Stimulated activated CD4-positive, alpha-beta T cell treated with anti-CD3 and anti-CD28 coated beads, TNF-alpha, amount 100 ng/mL, for 24 hours (primary cell): ENCODE measurements at regions not wholly inside any gene's neighbourhood (a gene's known extent, or its start where the extent isn't known, plus 50 kb on each side); places are given as distances from the start of the nearest gene placed in this dataset.
A peak's percentile ranks its signal among the peaks of the same experiment; 100 is the strongest.

ENCODE experiments used
- DNase-seq, 3 experiments: peaks; one replicate each; pipeline ENCODE4 v3.0.0-alpha.2; 2020; ENCODE audit warnings: low read depth in 3 of 3

DNA sequence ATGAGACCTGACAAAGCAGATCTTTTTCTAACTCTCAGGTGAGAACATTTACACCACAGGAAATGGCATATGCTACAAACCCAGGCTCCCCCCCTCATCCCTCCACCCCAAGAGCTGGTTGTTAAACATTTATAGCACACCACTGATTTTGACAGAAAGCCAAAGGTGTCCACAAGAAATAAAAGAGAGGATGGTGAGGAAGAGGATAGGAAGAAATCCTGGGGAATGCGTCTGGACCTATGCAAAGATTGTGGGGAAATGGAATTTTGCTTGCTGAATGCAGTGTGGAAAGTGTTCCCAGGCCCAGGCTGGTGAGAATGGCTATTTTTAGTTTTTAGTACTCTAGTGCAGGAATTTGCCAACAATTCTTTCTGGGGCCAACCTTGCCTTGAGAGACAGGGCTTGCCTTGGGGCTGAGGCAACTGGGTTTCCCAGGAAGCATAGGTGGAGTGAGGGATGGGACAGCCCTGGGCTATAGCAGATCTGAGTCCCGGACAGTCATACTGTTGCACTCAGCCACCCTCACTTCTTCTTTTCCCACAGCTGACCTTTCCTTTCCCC is 163.9 kb downstream of the ADAMTS15 start:
- DNase-seq: no peak

- DNase-seq: no peak
Measured at GRCh38 chr11:130613396-130613795, 165.0 kb downstream of the ADAMTS15 start.

DNA sequence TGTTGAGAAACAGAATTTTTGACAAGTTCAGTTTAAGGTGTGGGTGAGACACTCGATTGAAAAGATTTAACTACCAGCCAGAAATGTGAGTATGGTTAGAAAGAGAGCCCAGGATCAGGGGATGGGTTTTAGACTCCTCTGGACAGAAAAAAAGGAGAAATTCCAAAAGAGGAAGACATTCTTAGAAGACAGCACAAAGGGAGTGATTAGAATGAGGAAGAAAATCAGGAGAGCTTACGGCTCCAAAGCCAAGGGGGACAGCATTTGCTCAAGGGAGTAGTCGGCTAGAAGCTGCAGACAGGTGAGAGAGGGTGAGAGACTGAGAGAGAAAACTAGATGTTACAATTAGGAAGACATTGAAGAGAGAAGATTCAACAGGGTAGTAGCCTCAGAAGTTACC is 166.1 kb downstream of the ADAMTS15 start:
- no peak for DNase-seq

- DNase-seq: no peak
Measured at GRCh38 chr11:130615561-130615960, 167.1 kb downstream of the ADAMTS15 start.

GRCh38 chr11:130616573-130616972 is 168.1 kb downstream of the ADAMTS15 start:
- no peak for DNase-seq

DNA sequence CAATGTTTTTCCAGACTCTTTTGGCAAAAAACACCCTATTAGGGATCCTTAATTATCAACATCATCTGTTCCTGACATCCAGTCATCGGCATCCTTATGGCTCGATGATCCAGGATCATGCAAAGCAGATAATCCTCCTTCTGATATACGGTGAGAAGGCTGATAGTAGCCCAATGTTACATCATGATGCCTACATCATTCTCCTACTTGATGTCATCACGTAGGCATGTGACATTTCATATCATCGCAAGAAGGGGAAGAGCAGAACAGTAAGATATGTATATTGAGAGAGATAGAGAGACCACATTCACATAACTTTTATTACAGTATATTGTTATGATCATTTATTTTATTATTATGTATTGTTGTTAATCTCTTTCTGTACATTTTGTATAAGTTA is 168.6 kb downstream of the ADAMTS15 start:
- no peak for DNase-seq

- no peak for DNase-seq
Measured at GRCh38 chr11:130620548-130620947, 172.1 kb downstream of the ADAMTS15 start.

DNA sequence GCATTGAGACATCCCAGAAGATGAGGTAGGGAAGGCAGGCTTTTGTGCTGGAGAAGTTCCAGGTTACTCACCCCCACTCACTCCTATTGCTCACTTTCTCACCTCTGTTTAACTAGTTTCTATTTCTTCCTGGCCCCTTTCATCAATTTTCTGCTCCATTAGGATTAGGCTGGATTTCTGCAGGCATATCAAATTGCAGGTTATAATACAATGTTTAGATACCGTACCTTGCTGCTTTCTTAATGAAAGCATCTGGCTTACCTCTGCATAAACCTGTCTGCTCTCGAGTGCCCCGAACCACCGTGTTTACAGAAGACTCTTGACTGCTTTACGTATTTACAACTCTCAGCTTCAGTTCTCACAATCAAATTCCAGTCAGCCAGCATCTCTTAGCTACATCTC is 173.7 kb downstream of the ADAMTS15 start:
- DNase-seq: no peak

DNA sequence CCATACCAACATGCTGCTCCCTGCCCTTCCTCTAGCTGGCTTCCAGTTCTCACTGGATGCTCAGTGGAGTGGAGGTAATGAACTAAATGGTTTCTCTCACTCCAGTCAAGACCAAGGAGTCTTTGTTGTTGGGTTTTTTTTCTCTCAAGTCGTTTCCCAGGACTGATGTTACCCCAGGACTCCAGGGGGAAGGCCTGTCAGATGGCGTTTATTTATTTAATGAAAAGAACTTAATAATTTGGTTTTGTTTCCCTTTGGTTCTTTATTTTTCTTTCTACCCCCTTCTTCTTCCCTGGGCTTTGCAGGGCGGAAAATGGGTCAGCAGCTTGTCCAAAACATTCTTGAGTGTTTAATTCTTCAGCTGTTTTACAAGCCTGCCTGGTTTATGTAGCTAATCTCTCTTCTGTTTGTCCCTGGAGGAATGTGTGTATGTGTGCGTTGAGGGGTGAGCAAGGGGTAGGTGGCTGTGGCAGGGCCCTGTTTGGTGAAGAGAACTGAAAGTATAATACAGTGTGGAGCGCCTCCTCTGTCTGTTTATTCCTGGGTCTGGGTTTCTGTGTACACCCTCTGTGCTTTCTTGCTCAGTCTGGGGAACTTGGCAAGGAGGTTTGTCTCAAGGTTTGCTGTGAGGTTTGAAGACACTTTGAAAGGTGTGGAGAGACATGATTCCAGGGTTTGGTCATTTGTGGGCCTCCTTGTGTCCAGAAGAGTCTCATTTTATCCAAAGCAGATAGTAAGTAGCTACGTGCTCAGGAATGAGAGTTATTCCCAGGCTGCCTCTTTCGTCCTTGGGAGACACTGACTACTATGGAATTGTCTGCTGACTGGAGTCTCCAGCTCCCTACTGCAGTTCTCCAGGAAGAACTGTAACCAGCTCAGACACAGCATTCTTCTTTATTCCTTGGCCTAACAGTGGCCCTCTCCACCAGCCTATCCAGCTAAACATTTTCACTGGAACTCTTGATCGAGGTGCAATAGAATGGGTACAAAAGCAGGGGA is 175.5 kb downstream of the ADAMTS15 start:
- no peak for DNase-seq

DNA sequence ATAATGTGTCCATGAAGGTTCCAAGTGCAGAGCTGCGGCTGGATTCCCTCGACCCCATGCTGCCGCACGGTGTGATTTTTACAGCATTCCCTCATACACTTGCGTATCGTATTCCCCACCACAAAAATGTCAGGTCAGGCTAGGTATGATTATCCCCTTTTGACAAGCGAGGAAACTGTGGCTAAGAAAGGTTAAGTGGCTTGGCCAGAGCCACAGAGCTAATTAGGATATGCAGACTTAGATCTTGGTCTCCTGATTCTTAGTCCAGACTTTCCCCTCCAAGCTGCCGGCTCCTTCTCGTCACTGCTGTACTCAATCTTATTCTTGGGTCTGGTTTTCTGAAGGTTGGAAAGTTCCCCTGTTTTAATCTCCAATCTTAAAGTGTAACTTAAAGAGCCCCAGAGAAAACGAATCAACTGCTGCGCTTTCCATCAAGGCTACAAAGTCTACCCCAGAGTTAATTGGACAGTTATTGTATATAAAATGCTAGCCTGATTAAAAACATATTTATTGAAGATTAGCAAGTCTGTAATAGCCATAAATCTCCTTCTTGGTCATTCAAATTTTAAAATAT is 176.6 kb downstream of the ADAMTS15 start:
- no peak for DNase-seq

DNA sequence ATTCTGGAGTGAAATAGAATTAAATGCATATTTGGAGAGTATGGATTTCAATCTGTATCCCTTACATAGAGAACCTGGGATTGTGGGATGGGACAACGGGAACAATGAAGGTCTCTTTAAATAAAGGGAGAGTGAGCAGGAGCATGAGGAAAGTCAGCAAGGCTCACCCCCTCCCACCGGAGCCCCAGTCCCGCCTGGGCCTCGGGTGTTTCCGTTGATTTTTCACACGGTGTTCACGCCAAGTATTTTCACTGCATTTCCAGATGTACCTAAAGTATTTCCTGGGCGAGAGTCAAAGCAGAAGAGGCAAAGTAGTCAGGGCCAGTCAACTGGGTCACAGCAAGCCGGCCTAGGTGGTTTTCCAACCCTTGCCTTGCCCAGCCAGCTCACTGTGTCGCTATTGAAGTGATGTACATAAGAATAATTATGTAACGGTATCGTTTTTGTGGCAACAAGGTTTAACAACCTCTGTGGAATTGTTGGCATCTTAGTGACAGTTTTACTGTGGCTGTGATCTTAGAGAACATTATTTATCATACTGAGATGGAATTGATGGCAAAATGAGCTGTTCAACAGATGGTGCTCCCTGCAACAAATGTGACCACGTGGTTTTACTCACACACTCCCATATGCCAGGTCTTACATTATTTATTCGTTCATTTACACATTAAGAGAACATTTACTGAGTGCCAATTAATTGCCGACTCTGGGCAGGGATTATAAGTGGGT is 177.3 kb downstream of the ADAMTS15 start:
- no peak for DNase-seq

DNA sequence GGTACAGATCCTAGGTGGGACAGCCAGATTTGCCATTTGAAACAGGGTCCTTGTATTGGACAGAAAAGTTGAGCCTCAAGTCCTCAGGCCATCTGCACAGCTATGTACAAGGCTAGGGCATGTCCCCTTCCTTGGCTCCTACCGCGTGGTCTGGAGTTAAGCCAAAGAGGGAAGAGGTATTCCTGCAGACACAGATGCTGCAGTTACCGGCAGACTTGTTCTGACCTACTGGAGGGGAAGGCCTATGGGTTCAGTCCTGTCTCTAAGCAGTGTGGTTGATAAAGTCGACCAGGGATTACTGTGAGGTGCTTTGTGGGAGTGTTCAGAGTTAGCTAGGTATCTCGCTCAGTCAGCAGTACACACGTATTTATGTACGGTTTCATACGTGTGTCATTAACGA is 180.6 kb downstream of the ADAMTS15 start:
- no peak for DNase-seq

DNA sequence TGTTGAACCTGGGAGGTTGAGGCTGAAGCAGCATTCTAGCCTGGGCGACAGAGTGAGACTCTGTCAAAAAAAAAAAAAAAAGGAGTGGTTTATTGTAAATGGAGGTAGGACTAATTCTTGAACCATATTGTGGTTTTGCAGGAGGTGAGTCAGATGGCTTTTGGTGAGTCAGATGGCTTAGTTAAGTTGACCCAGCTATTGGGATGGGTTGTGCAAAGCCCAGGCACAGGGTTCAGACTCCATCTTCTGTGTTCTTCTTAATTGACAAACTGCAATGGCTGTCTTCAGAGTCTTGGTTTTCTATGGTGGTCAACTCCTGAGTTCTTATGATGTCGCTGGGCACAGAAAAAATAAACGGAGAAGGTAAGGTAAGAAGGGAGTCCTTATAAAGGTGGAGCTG is 182.7 kb downstream of the ADAMTS15 start:
- DNase-seq: peak in 1 of 3 experiments; percentile 1

DNA sequence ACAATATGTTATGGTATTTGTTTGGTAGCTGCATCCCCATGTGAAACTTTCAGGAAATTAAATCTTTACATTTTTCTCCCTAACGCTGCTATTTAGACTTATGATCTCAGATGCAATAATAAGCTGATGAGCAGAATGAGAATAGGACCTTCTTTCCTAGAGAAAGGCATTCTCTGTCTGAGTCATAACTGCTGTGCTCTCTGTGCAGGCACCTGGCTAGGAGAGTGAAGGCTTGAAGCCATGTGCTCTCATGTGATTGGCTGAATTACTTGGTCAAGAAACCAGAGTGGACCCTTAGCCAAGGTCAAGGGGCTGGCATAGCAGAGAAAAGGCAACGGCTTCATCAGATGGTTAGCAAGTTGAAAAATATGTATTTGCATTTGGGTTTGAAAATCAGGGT is 185.0 kb downstream of the ADAMTS15 start:
- DNase-seq: no peak

DNA sequence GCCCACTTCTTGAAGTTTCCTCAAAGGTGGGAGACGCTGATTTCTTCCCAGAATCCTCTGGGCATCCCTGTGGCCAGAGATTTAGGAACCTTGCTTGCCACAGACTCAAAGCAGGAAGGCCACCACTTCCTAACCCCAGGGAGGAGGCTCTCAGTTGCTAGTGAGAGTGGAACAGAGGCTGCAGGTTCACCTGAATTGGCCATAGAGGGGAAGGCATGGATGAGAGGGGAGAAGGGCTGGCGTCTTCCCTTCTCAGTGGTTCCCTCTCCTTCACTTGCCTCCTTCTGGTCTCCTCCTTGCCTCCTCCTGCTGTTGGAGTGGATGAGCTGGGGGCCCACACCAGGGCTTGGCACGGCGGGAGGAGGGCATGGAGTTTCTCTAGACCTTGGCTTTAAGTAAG is 185.7 kb downstream of the ADAMTS15 start:
- DNase-seq: no peak

GRCh38 chr11:130634961-130635473 is 186.6 kb downstream of the ADAMTS15 start:
- no peak for DNase-seq

DNA sequence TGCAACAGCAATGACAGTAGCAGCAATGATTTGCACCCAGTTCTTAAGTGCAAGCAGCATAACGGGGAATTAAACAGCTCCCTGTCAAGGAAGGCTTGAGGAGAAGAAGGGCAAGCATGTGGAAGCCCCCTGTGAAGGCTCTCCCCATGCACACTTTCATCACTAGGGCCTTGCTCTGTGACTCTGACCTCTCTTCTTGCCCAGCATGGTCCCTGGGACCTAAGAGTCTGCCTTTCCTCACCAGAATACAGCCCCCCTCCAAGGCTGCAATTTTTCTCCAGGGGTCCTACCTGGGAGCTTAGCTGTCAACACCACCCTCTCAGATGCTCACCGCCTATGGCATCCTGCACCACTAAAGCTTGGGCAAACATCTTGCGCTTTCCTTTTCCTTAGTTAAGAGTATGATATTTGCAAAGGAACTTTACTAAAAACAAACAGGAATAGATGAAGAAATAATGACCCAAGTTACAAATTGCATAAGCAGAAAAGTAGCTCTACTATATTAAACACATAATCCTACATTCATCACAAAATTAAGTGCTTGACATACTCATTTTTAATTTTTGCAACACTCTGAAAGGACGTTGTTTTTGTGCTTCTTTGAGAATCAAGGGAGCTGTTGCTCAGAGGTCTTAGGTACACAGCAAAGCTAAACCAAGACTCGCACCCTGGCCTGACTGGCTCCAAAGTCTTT is 187.6 kb downstream of the ADAMTS15 start:
- no peak for DNase-seq

DNA sequence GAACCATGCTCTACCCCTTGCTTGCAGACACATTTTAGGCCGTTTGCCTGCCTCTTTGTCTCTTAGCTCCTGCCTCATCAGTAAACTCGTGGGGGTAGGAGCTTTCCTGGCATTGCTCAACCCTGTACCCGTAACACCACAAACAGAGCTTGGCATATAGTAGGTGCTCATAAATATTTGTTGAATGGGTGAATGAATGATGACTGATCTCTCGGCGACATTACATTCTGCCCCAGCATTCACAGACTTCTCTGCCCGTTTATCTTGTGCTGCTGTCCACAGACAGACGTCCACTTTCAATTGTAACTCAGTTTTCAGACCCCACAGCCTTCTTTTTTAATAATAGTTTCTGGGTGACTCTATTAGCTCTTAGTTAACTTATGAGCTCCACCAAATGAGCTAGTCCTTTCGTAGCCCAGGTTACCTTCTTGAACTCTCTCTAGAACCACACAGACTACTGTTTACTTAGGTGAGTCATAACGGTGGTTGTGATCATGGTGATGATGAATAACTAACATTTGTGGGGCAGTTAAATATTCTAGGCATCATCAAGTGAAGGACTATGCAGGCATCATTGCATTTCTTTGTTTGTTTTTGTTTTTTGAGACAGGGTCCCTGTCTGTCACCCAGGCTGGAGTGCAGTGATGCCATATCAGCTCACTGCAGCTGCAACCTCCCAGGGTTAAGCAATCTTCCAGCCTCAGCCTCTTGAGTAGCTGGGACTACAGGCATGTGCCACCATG is 188.4 kb downstream of the ADAMTS15 start:
- no peak for DNase-seq

DNA sequence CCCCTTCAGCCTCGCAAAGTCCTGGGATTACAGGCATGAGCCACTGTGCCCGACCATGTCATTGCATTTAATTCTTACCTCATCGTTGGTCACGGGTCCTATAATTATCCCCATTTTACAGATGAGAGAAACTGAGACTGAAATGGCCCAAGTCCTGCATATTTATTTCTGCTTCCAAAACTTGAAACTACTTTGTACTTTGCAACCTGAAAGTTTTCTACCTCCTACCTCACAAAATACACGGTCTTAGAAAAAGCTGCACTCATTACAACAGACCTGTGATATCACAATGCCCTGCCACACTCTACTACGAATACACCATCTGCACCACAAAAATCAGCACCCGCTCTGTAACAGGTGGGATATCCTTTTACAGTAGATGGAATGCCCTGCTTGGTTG is 189.1 kb downstream of the ADAMTS15 start:
- no peak for DNase-seq

- DNase-seq: no peak
Measured at GRCh38 chr11:130638033-130638432, 189.6 kb downstream of the ADAMTS15 start.

DNA sequence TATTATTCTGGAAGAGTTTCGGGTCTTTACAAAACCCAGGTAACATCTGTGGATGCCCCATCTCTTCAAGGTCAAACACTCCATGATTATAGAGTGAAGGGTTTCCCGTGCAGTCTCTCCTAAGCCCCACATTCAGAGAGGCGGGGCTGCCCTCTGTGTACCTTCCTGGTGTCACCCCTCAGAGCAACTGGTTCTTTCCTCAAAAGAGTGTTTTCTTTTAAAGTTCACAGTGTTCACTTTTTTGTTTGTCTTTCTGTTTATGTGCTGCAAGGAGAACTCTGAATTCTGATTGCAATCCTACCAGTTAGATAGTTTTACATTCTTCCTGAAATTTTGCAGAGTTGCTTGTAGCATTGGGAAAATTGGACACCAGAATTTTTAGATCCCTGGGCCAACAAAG is 190.2 kb downstream of the ADAMTS15 start:
- no peak for DNase-seq
